RWPE2 (cell line): ENCODE measurements at regions not wholly inside any gene's neighbourhood (a gene's known extent, or its start where the extent isn't known, plus 50 kb on each side); places are given as distances from the start of the nearest gene placed in this dataset.

Experiments
- ATAC-seq: fragments of 200-7000 bp; cut with Tn5 transposase; 3 replicates; pipeline ENCODE4 v1.9.1; 2021; ENCODE audit warnings: low read depth
- DNase-seq: peaks from one replicate; pipeline ENCODE4 v3.0.0-alpha.2; 2020; ENCODE audit warnings: low spot score
- H3K27ac ChIP-seq: fragments of 450-650 bp; 2 replicates; pipeline ENCODE4 v1.5.1; 2017; ENCODE audit warnings: mild to moderate bottlenecking; ENCODE audit not compliant: poor library complexity, severe bottlenecking
- H3K27me3 ChIP-seq: fragments of 250-450 bp; sonication (Bioruptor Pico); 2 replicates; pipeline ENCODE4 v1.5.1; 2021; ENCODE audit warnings: mild to moderate bottlenecking, moderate library complexity; ENCODE audit not compliant: insufficient read depth, poor library complexity, severe bottlenecking
- H3K36me3 ChIP-seq: fragments of 250-450 bp; sonication (Bioruptor Pico); 2 replicates; pipeline ENCODE4 v1.5.1; 2020; ENCODE audit warnings: low read depth, mild to moderate bottlenecking, moderate library complexity
- H3K4me1 ChIP-seq: fragments of 250-450 bp; sonication (Bioruptor Pico); 2 replicates; pipeline ENCODE4 v1.5.1; 2021; ENCODE audit warnings: mild to moderate bottlenecking, moderate library complexity; ENCODE audit not compliant: insufficient read depth, poor library complexity, severe bottlenecking
- H3K4me3 ChIP-seq: fragments of 250-450 bp; sonication (Bioruptor Pico); 2 replicates; pipeline ENCODE4 v1.5.1; 2021; ENCODE audit warnings: mild to moderate bottlenecking, moderate library complexity; ENCODE audit not compliant: severe bottlenecking
- H3K9me3 ChIP-seq: fragments of 250-450 bp; sonication (Bioruptor Pico); 2 replicates; pipeline ENCODE4 v1.5.1; 2021; ENCODE audit warnings: mild to moderate bottlenecking, moderate library complexity; ENCODE audit not compliant: severe bottlenecking
- CTCF ChIP-seq: fragments of 450-650 bp; IDR thresholded peaks from one replicate; pipeline ENCODE4 v1.5.1; 2017; ENCODE audit warnings: mild to moderate bottlenecking, moderate library complexity; ENCODE audit not compliant: poor library complexity, severe bottlenecking

- H3K9me3 ChIP-seq = no peaks in the 10 kb centered on the region
- H3K36me3 ChIP-seq = no peaks in the 10 kb centered on the region
- no peaks in the 10 kb centered on the region for H3K4me1 ChIP-seq
- no peak overlapping the region for H3K27ac ChIP-seq
- H3K27me3 ChIP-seq = peaks cover 20% of the 10 kb centered on the region
- ATAC-seq (no peak), DNase-seq (no peak)
- no peak for TF ChIP-seq CTCF
- H3K4me3 ChIP-seq = no peak overlapping the region
Measured at GRCh38 chr10:28790146-28790545, 112.8 kb downstream of the BAMBI start.

GRCh38 chr10:28793482-28793881 lies 116.2 kb downstream of the BAMBI start:
- Histone ChIP-seq H3K27ac (no peak overlapping the region), H3K36me3 (no peaks in the 10 kb centered on the region), H3K4me3 (no peak overlapping the region), H3K27me3 (peaks cover 12% of the 10 kb centered on the region), H3K4me1 (no peaks in the 10 kb centered on the region), H3K9me3 (no peaks in the 10 kb centered on the region)
- DNase-seq = no peak
- no peak for ATAC-seq
- TF ChIP-seq CTCF = no peak

GRCh38 chr10:28794986-28795385 lies 117.7 kb downstream of the BAMBI start:
- DNase-seq (no peak), ATAC-seq (no peak)
- H3K27me3 ChIP-seq = no peaks in the 10 kb centered on the region
- TF ChIP-seq CTCF = no peak
- H3K9me3 ChIP-seq = no peaks in the 10 kb centered on the region
- no peak overlapping the region for H3K4me3 ChIP-seq
- no peaks in the 10 kb centered on the region for H3K4me1 ChIP-seq
- no peaks in the 10 kb centered on the region for H3K36me3 ChIP-seq
- no peak overlapping the region for H3K27ac ChIP-seq

GRCh38 chr10:28796606-28797512 lies 119.5 kb downstream of the BAMBI start:
- no peak for DNase-seq
- Histone ChIP-seq H3K27ac (no peak overlapping the region), H3K9me3 (no peaks in the 10 kb centered on the region), H3K36me3 (no peaks in the 10 kb centered on the region), H3K4me3 (no peak overlapping the region), H3K4me1 (no peaks in the 10 kb centered on the region), H3K27me3 (no peaks in the 10 kb centered on the region)
- no peak for ATAC-seq
- TF ChIP-seq CTCF = no peak

- Histone ChIP-seq H3K36me3 (no peaks in the 10 kb centered on the region), H3K9me3 (no peaks in the 10 kb centered on the region), H3K4me1 (no peaks in the 10 kb centered on the region), H3K4me3 (no peak overlapping the region), H3K27ac (no peak overlapping the region), H3K27me3 (no peaks in the 10 kb centered on the region)
- DNase-seq (no peak), ATAC-seq (no peak)
- TF ChIP-seq CTCF = no peak
Measured at GRCh38 chr10:28797904-28798371, 120.6 kb downstream of the BAMBI start.
